ENCODE measurements at regions not wholly inside any gene's neighbourhood (a gene's known extent, or its start where the extent isn't known, plus 50 kb on each side); places are given as distances from the start of the nearest gene placed in this dataset.

GRCh38 chr14:34252227-34252626 is 209.8 kb downstream of the SPTSSA start:
- no peak overlapping the region for H3K27ac Mint-ChIP-seq
- no peaks in the 10 kb centered on the region for H3K9me3 Mint-ChIP-seq
- no peak overlapping the region for H3K4me3 Mint-ChIP-seq
- H3K36me3 Mint-ChIP-seq: no peaks in the 10 kb centered on the region
- peaks cover 11% of the 10 kb centered on the region for H3K4me1 Mint-ChIP-seq (ENCODE audit: unreplicated experiment)
- no peak for DNase-seq (ENCODE audit: extremely low spot score, unreplicated experiment)
- no peak for TF ChIP-seq CTCF (conservative IDR thresholded peaks at IDR 0.05)
- no peaks in the 10 kb centered on the region for H3K27me3 Mint-ChIP-seq

- Mint-ChIP-seq H3K4me1 (ENCODE audit: unreplicated experiment) (peaks cover 11% of the 10 kb centered on the region), H3K36me3 (no peaks in the 10 kb centered on the region), H3K4me3 (no peak overlapping the region), H3K27me3 (no peaks in the 10 kb centered on the region), H3K27ac (no peak overlapping the region), H3K9me3 (no peaks in the 10 kb centered on the region)
- no peak for DNase-seq (ENCODE audit: extremely low spot score, unreplicated experiment)
- TF ChIP-seq CTCF (conservative IDR thresholded peaks at IDR 0.05): no peak
These were observed 210.4 kb downstream of the SPTSSA start for GRCh38 chr14:34251662-34252061.

GRCh38 chr14:34250959-34251358 is 211.1 kb downstream of the SPTSSA start:
- no peak for TF ChIP-seq CTCF (conservative IDR thresholded peaks at IDR 0.05)
- Mint-ChIP-seq H3K9me3 (no peaks in the 10 kb centered on the region), H3K4me1 (ENCODE audit: unreplicated experiment) (peaks cover 11% of the 10 kb centered on the region), H3K27me3 (no peaks in the 10 kb centered on the region), H3K36me3 (no peaks in the 10 kb centered on the region), H3K27ac (no peak overlapping the region), H3K4me3 (no peak overlapping the region)
- no peak for DNase-seq (ENCODE audit: extremely low spot score, unreplicated experiment)

GRCh38 chr14:34247605-34248004 is 214.4 kb downstream of the SPTSSA start:
- H3K4me1 Mint-ChIP-seq (ENCODE audit: unreplicated experiment): peaks cover 11% of the 10 kb centered on the region
- DNase-seq (ENCODE audit: extremely low spot score, unreplicated experiment): no peak
- H3K27ac Mint-ChIP-seq: no peak overlapping the region
- H3K4me3 Mint-ChIP-seq: no peak overlapping the region
- no peaks in the 10 kb centered on the region for H3K36me3 Mint-ChIP-seq
- TF ChIP-seq CTCF (conservative IDR thresholded peaks at IDR 0.05): no peak
- no peaks in the 10 kb centered on the region for H3K27me3 Mint-ChIP-seq
- no peaks in the 10 kb centered on the region for H3K9me3 Mint-ChIP-seq

GRCh38 chr14:34246206-34246605 is 215.8 kb downstream of the SPTSSA start:
- no peak overlapping the region for H3K4me3 Mint-ChIP-seq
- H3K36me3 Mint-ChIP-seq: no peaks in the 10 kb centered on the region
- H3K4me1 Mint-ChIP-seq (ENCODE audit: unreplicated experiment): peaks cover 1% of the 10 kb centered on the region
- no peak for TF ChIP-seq CTCF (conservative IDR thresholded peaks at IDR 0.05)
- no peak for DNase-seq (ENCODE audit: extremely low spot score, unreplicated experiment)
- H3K9me3 Mint-ChIP-seq: no peaks in the 10 kb centered on the region
- peaks cover 7% of the 10 kb centered on the region for H3K27me3 Mint-ChIP-seq
- H3K27ac Mint-ChIP-seq: no peak overlapping the region

- Mint-ChIP-seq H3K27ac (no peak overlapping the region), H3K4me1 (ENCODE audit: unreplicated experiment) (no peaks in the 10 kb centered on the region), H3K9me3 (no peaks in the 10 kb centered on the region), H3K36me3 (no peaks in the 10 kb centered on the region), H3K27me3 (peaks cover 7% of the 10 kb centered on the region), H3K4me3 (no peak overlapping the region)
- no peak for TF ChIP-seq CTCF (conservative IDR thresholded peaks at IDR 0.05)
- DNase-seq (ENCODE audit: extremely low spot score, unreplicated experiment): no peak
These were observed 218.6 kb downstream of the SPTSSA start for GRCh38 chr14:34243401-34243800.
